NB4 (cell line): ENCODE measurements at regions not wholly inside any gene's neighbourhood (a gene's known extent, or its start where the extent isn't known, plus 50 kb on each side); places are given as distances from the start of the nearest gene placed in this dataset.

ENCODE experiments used
- CTCF ChIP-seq: IDR thresholded peaks from one replicate; pipeline ENCODE4 v1.5.1; 2012; ENCODE audit warnings: low read depth, low read length
- POLR2A ChIP-seq: IDR thresholded peaks from 2 replicates; pipeline ENCODE4 v1.6.1; 2011; ENCODE audit warnings: mild to moderate bottlenecking; ENCODE audit not compliant: insufficient read length; ENCODE audit errors: extremely low read depth

DNA sequence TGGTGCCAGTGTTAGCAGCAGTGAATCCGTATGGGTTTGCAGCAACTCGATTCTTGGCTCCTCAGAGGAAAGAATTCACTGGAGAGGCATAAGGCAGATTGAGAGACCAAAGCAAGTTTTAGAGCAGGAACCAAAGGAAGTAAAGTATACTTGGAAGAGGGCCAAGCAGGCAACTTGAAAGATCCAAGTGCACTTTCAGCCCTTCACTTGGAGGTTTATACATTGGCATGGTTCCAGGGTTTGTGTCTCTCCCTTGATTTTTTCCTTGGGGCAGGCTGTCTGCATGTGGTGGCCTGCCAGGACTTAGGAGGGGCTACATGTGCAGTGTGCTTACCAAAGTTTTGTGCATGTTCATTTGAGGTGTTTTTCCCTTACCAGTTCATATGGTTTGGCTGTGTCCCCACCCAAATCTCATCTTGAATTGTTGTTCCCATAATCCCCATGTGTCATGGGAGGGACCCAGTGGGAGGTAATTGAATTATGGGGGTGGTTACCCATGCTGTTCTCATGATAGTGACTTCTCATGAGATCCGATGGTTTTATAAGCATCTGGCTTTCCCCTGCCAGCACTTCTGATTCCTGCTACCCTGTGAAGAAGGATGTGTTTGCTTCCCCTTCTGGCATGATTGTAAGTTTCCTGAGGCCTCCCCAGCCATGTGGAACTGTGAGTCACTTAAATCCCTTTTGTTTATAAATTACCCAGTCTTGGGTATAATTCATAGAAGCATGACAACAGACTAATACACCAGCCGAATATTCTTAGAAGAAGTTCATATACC, 86.2 kb upstream of the TSPAN5 start:
- TF ChIP-seq POLR2A (no peak), CTCF (no peak)
